ENCODE measurements at regions not wholly inside any gene's neighbourhood (a gene's known extent, or its start where the extent isn't known, plus 50 kb on each side); places are given as distances from the start of the nearest gene placed in this dataset.

- TF ChIP-seq POLR2A (IDR thresholded peaks at IDR 0.05; ENCODE audit: low read depth, low read length) (no peak), TAF1 (IDR thresholded peaks at IDR 0.05; ENCODE audit: low read depth, low read length) (no peak), POLR2AphosphoS5 (IDR thresholded peaks at IDR 0.05; ENCODE audit: low read depth, low read length) (no peak), POU2F2 (IDR thresholded peaks at IDR 0.05; ENCODE audit: low read depth, low read length) (no peak), SPI1 (IDR thresholded peaks at IDR 0.05; ENCODE audit: low read depth, low read length) (no peak), PAX5 (IDR thresholded peaks at IDR 0.05; ENCODE audit: insufficient read depth, low read length, severe bottlenecking) (no peak)
Measured at GRCh38 chr5:174220417-174220816, 174.9 kb downstream of the NSG2 start.

All from GM12891 (cell line).